ENCODE measurements at regions not wholly inside any gene's neighbourhood (a gene's known extent, or its start where the extent isn't known, plus 50 kb on each side); places are given as distances from the start of the nearest gene placed in this dataset.

DNA sequence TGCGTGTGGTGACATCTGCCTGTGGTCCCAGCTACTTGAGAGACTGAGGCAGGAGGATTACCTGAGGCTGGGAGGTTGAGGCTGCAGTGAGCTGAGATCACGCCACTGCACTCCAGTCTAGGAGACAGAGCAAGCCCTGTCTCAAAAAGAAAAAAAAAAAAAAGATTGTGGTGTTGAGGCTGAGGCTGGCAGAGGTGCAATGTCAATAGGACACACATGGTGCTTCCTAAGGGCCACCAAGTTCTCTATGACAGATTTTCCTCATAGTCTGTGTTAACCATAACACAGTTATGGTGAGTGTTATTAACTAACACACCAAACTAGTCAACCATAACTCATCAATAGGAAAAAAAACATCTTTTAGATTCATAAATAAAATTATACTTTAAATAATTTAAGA is 494.4 kb downstream of the TMX3 start:
- TF ChIP-seq, protein P1, sequence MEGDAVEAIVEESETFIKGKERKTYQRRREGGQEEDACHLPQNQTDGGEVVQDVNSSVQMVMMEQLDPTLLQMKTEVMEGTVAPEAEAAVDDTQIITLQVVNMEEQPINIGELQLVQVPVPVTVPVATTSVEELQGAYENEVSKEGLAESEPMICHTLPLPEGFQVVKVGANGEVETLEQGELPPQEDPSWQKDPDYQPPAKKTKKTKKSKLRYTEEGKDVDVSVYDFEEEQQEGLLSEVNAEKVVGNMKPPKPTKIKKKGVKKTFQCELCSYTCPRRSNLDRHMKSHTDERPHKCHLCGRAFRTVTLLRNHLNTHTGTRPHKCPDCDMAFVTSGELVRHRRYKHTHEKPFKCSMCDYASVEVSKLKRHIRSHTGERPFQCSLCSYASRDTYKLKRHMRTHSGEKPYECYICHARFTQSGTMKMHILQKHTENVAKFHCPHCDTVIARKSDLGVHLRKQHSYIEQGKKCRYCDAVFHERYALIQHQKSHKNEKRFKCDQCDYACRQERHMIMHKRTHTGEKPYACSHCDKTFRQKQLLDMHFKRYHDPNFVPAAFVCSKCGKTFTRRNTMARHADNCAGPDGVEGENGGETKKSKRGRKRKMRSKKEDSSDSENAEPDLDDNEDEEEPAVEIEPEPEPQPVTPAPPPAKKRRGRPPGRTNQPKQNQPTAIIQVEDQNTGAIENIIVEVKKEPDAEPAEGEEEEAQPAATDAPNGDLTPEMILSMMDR (IDR thresholded peaks at IDR 0.05): no peak
- TF ChIP-seq POLR2A (IDR thresholded peaks at IDR 0.05): no peak

Measured in ovary (tissue), 3 donors.